ENCODE measurements at regions not wholly inside any gene's neighbourhood (a gene's known extent, or its start where the extent isn't known, plus 50 kb on each side); places are given as distances from the start of the nearest gene placed in this dataset.
"Not testable (repeated sequence)": the region's sequence is repeated elsewhere in the genome, so short reads cannot be mapped to it uniquely, and the experiment has no call there.

- DNase-seq, result not testable (repeated sequence)
Measured at GRCh38 chr13:108074429-108074828, 140.9 kb downstream of the LIG4 start.

GRCh38 chr13:108070925-108071324 is 144.4 kb downstream of the LIG4 start:
- peak in 1 of 2 experiments; percentile 18 for DNase-seq

GRCh38 chr13:108070491-108070890 is 144.8 kb downstream of the LIG4 start:
- DNase-seq, result peak in 1 of 2 experiments; percentile 14

GRCh38 chr13:108069521-108070210 is 145.7 kb downstream of the LIG4 start:
- DNase-seq, result no peak

GRCh38 chr13:108064372-108064771 is 151.0 kb downstream of the LIG4 start:
- not testable (repeated sequence) for DNase-seq

- peak in 1 of 2 experiments; percentile 54 for DNase-seq
Measured at GRCh38 chr13:108060111-108060510, 155.2 kb downstream of the LIG4 start.

GRCh38 chr13:108056278-108056677 is 159.1 kb downstream of the LIG4 start:
- DNase-seq, result no peak

GRCh38 chr13:108049211-108049610 is 166.1 kb downstream of the LIG4 start:
- no peak for DNase-seq

- peak; percentile 70 to 76 for DNase-seq
Measured at GRCh38 chr13:108044954-108045353, 170.4 kb downstream of the LIG4 start.

GRCh38 chr13:108042866-108043265 is 172.5 kb downstream of the LIG4 start:
- DNase-seq, result not testable (repeated sequence)

GRCh38 chr13:108037348-108037747 is 178.0 kb downstream of the LIG4 start:
- DNase-seq, result no peak

- no peak for DNase-seq
Measured at GRCh38 chr13:108036411-108036932, 178.9 kb downstream of the LIG4 start.

GRCh38 chr13:108034909-108035410 is 180.4 kb downstream of the LIG4 start:
- DNase-seq, result no peak

- DNase-seq, result no peak
Measured at GRCh38 chr13:108033800-108034707, 181.3 kb downstream of the LIG4 start.

GRCh38 chr13:108031865-108032264 is 183.5 kb downstream of the LIG4 start:
- DNase-seq, result no peak

GRCh38 chr13:108030769-108031168 is 184.6 kb downstream of the LIG4 start:
- no peak for DNase-seq

- no peak for DNase-seq
Measured at GRCh38 chr13:108026680-108027410, 188.5 kb downstream of the LIG4 start.

GRCh38 chr13:108020027-108020426 is 195.3 kb downstream of the LIG4 start:
- no peak for DNase-seq

GRCh38 chr13:108018371-108018870 is 196.9 kb downstream of the LIG4 start:
- no peak for DNase-seq

GRCh38 chr13:108006619-108007018 is 208.7 kb downstream of the LIG4 start:
- DNase-seq, result no peak

- DNase-seq, result no peak
Measured at GRCh38 chr13:108005231-108005630, 210.1 kb downstream of the LIG4 start.

GRCh38 chr13:108003626-108004025 is 211.7 kb downstream of the LIG4 start:
- DNase-seq, result peak; percentile 31 to 44

- no peak for DNase-seq
Measured at GRCh38 chr13:108000998-108001397, 214.3 kb downstream of the LIG4 start.
